H9 (cell line): ENCODE measurements at regions not wholly inside any gene's neighbourhood (a gene's known extent, or its start where the extent isn't known, plus 50 kb on each side); places are given as distances from the start of the nearest gene placed in this dataset.
"Not testable (repeated sequence)": the region's sequence is repeated elsewhere in the genome, so short reads cannot be mapped to it uniquely, and the experiment has no call there.

Experiments
- DNase-seq: peaks from one replicate; pipeline ENCODE4 v3.0.0-alpha.2; 2017
- H2AFZ ChIP-seq: one replicate; pipeline ENCODE4 v1.6.1; 2013; ENCODE audit warnings: mild to moderate bottlenecking, low read length, control low read depth, moderate library complexity
- H2AK5ac ChIP-seq: 2 replicates; pipeline ENCODE4 v1.6.1; 2013; ENCODE audit warnings: low read length, control low read depth, mixed read lengths; ENCODE audit not compliant: insufficient read length
- H2BK120ac ChIP-seq: one replicate; pipeline ENCODE4 v1.6.1; 2013; ENCODE audit warnings: low read depth, mild to moderate bottlenecking, low read length, control low read depth, inconsistent platforms; ENCODE audit not compliant: poor library complexity, severe bottlenecking
- H2BK12ac ChIP-seq: 2 replicates; pipeline ENCODE4 v1.6.1; 2013; ENCODE audit warnings: low read length, control low read depth, mixed read lengths, low read depth; ENCODE audit not compliant: insufficient read length
- H2BK15ac ChIP-seq: 2 replicates; pipeline ENCODE4 v1.6.1; 2013; ENCODE audit warnings: low read depth, low read length, control low read depth
- H2BK20ac ChIP-seq: one replicate; pipeline ENCODE4 v1.6.1; 2013; ENCODE audit warnings: low read depth, mild to moderate bottlenecking, low read length, control low read depth, inconsistent platforms; ENCODE audit not compliant: poor library complexity, severe bottlenecking
- H2BK5ac ChIP-seq: 2 replicates; pipeline ENCODE4 v1.6.1; 2013; ENCODE audit warnings: low read length, control low read depth, mixed read lengths; ENCODE audit not compliant: insufficient read length
- H3K14ac ChIP-seq: 2 replicates; pipeline ENCODE4 v1.6.1; 2013; ENCODE audit warnings: low read length, control low read depth; ENCODE audit not compliant: insufficient read depth
- H3K18ac ChIP-seq: 2 replicates; pipeline ENCODE4 v1.6.1; 2013; ENCODE audit warnings: low read depth, mild to moderate bottlenecking, mixed read lengths, low read length, control low read depth; ENCODE audit not compliant: insufficient read length
- H3K23ac ChIP-seq: 2 replicates; pipeline ENCODE4 v1.6.1; 2013; ENCODE audit warnings: low read length, control low read depth, mixed read lengths, low read depth; ENCODE audit not compliant: insufficient read length
- H3K23me2 ChIP-seq: 2 replicates; pipeline ENCODE4 v1.6.1; 2013; ENCODE audit warnings: low read depth, mild to moderate bottlenecking, mixed read lengths, low read length, control low read depth; ENCODE audit not compliant: insufficient read length, poor library complexity, severe bottlenecking
- H3K27ac ChIP-seq: 2 replicates; pipeline ENCODE4 v1.5.1; 2013; ENCODE audit warnings: low read length, control low read depth, mixed read lengths, low read depth; ENCODE audit not compliant: insufficient read length
- H3K27me3 ChIP-seq: 2 replicates; pipeline ENCODE4 v1.6.1; 2013; ENCODE audit warnings: low read length, control low read depth, inconsistent platforms; ENCODE audit not compliant: insufficient read depth
- H3K4ac ChIP-seq: 2 replicates; pipeline ENCODE4 v1.6.1; 2013; ENCODE audit warnings: low read depth, mild to moderate bottlenecking, control low read depth, inconsistent platforms, low read length, moderate library complexity
- H3K4me1 ChIP-seq: 2 replicates; pipeline ENCODE4 v1.6.1; 2013; ENCODE audit warnings: low read length, control low read depth, inconsistent platforms; ENCODE audit not compliant: insufficient read depth
- H3K4me2 ChIP-seq: 2 replicates; pipeline ENCODE4 v1.6.1; 2013; ENCODE audit warnings: low read length, control low read depth, mixed read lengths; ENCODE audit not compliant: insufficient read length, insufficient read depth
- H3K56ac ChIP-seq: 2 replicates; pipeline ENCODE4 v1.6.1; 2013; ENCODE audit warnings: low read depth, mild to moderate bottlenecking, mixed read lengths, low read length, control low read depth; ENCODE audit not compliant: insufficient read length
- H3K79me1 ChIP-seq: 2 replicates; pipeline ENCODE4 v1.6.1; 2013; ENCODE audit warnings: low read depth, mild to moderate bottlenecking, moderate library complexity, low read length, control low read depth, inconsistent platforms; ENCODE audit not compliant: insufficient read depth, poor library complexity, severe bottlenecking
- H3K79me2 ChIP-seq: 2 replicates; pipeline ENCODE4 v1.6.1; 2013; ENCODE audit warnings: low read length, control low read depth, inconsistent platforms; ENCODE audit not compliant: insufficient read depth
- H3K9ac ChIP-seq: 2 replicates; pipeline ENCODE4 v1.6.1; 2013; ENCODE audit warnings: low read length, control low read depth, mixed read lengths; ENCODE audit not compliant: insufficient read length; ENCODE audit errors: extremely low read depth
- H3K9me3 ChIP-seq: one replicate; pipeline ENCODE4 v1.6.1; 2013; ENCODE audit warnings: low read depth, low read length, inconsistent platforms; ENCODE audit not compliant: control insufficient read depth
- H3T11ph ChIP-seq: one replicate; pipeline ENCODE4 v1.6.1; 2013; ENCODE audit warnings: mild to moderate bottlenecking, low read length, control low read depth, inconsistent platforms
- H4K20me1 ChIP-seq: one replicate; pipeline ENCODE4 v1.6.1; 2013; ENCODE audit not compliant: control insufficient read depth, insufficient read length, insufficient read depth
- H4K5ac ChIP-seq: 2 replicates; pipeline ENCODE4 v1.6.1; 2013; ENCODE audit warnings: low read depth, mild to moderate bottlenecking, mixed read lengths, low read length, control low read depth; ENCODE audit not compliant: insufficient read length
- H4K8ac ChIP-seq: replicated peaks from 2 replicates; pipeline ENCODE4 v1.6.1; 2013; ENCODE audit warnings: low read length, control low read depth, mixed read lengths, low read depth; ENCODE audit not compliant: insufficient read length
- H4K91ac ChIP-seq: 2 replicates; pipeline ENCODE4 v1.6.1; 2013; ENCODE audit warnings: low read depth, mild to moderate bottlenecking, moderate library complexity, mixed read lengths, low read length, control low read depth; ENCODE audit not compliant: insufficient read length
- H3K27ac Mint-ChIP-seq, 3 experiments: 2 replicates in 2 of 3; 3 replicates in 1 of 3; pipeline ENCODE4 v1.8.0; 2020 to 2021; ENCODE audit warnings: mixed read lengths in 3 of 3, mild to moderate bottlenecking in 1 of 3, moderate library complexity in 1 of 3
- H3K27me3 Mint-ChIP-seq: 2 replicates; pipeline ENCODE4 v1.8.0; 2021; ENCODE audit warnings: low read depth, mild to moderate bottlenecking, moderate library complexity, mixed read lengths
- H3K36me3 Mint-ChIP-seq, 3 experiments: 2 replicates in 2 of 3; 3 replicates in 1 of 3; pipeline ENCODE4 v1.8.0; 2020 to 2021; ENCODE audit warnings: low read depth in 3 of 3, mixed read lengths in 3 of 3; ENCODE audit not compliant: insufficient read depth in 1 of 3
- H3K4me1 Mint-ChIP-seq, 2 experiments: 2 replicates each; pipeline ENCODE4 v1.8.0; 2020; ENCODE audit warnings: mixed read lengths in 2 of 2
- H3K4me3 Mint-ChIP-seq, 2 experiments: 2 replicates in 1 of 2; 3 replicates in 1 of 2; pipeline ENCODE4 v1.8.0; 2020 to 2021; ENCODE audit warnings: mild to moderate bottlenecking in 2 of 2, mixed read lengths in 2 of 2, moderate library complexity in 1 of 2
- H3K9me3 Mint-ChIP-seq, 2 experiments: 2 replicates in 1 of 2; 3 replicates in 1 of 2; pipeline ENCODE4 v1.8.0; 2020; ENCODE audit warnings: mild to moderate bottlenecking in 2 of 2, mixed read lengths in 2 of 2, moderate library complexity in 1 of 2
- WGBS: extraction: QIAGEN DNeasy Blood & Tissue Kit; methylation state at CpG from one replicate; pipeline ENCODE4 v1.1.7; 2013; ENCODE audit warnings: missing lambda C conversion rate, low lambda C conversion rate, mixed read lengths; ENCODE audit not compliant: insufficient read length; ENCODE audit errors: extremely low coverage; 5-methylcytosine and 5-hydroxymethylcytosine counted together

DNA sequence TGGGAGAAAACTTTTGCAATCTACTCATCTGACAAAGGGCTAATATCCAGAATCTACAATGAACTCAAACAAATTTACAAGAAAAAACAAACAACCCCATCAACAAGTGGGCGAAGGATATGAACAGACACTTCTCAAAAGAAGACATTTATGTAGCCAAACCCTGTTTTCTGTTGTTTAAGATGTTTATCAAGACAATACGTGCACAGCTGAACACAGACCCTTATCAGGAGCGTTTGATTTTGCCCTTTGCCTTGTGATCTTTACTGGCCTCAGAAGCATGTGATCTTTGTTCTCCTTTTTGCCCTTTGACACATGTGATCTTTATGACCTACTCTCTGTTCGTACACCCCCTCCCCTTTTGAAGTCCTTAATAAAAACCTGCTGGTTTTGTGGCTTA, 83.7 kb downstream of the VCAM1 start:
- not testable (repeated sequence) for H3K18ac ChIP-seq, H3K27ac ChIP-seq, H3K9ac ChIP-seq, H2BK12ac ChIP-seq, H2AFZ ChIP-seq, DNase-seq, H2BK15ac ChIP-seq, H2BK5ac ChIP-seq, H3K4me1 ChIP-seq, H3K79me2 ChIP-seq, H3K56ac ChIP-seq, H4K8ac ChIP-seq, H4K91ac ChIP-seq, H3K4ac ChIP-seq, H4K20me1 ChIP-seq, H3K9me3 ChIP-seq, H2AK5ac ChIP-seq, H3K9me3 Mint-ChIP-seq, H3K4me2 ChIP-seq, H3K36me3 Mint-ChIP-seq, H3K4me3 Mint-ChIP-seq, H3T11ph ChIP-seq, H3K14ac ChIP-seq, H3K23me2 ChIP-seq, H2BK120ac ChIP-seq, H3K27me3 ChIP-seq, H4K5ac ChIP-seq, H3K27me3 Mint-ChIP-seq, H3K23ac ChIP-seq, H3K79me1 ChIP-seq, H3K4me1 Mint-ChIP-seq, H3K27ac Mint-ChIP-seq, H2BK20ac ChIP-seq
- no CpG with 5 or more reads among the region's 4 CpGs for WGBS
